GM12878 (cell line): ENCODE measurements at regions not wholly inside any gene's neighbourhood (a gene's known extent, or its start where the extent isn't known, plus 50 kb on each side); places are given as distances from the start of the nearest gene placed in this dataset.
"Not testable (repeated sequence)": the region's sequence is repeated elsewhere in the genome, so short reads cannot be mapped to it uniquely, and the experiment has no call there.

Source experiments
- ATAC-seq: fragments of 200-7000 bp; cut with Tn5 transposase; 3 replicates; pipeline ENCODE4 v1.9.1; 2020; ENCODE audit warnings: mild to moderate bottlenecking, moderate library complexity
- BruUV-seq: library from RNA; stranded (reverse); fragments of 400-500 nt; replicated peaks from 2 replicates; lab custom pipeline; 2021; lab: Mats Ljungman, UMichigan
- CTCF ChIA-PET: fragments of 300-600 bp; sonication (Branson Sonifier 250); formaldehyde crosslinking; extraction: SDS; loops from one replicate; lab custom pipeline; 2021; ENCODE audit warnings: inconsistent platforms; lab: Yijun Ruan, JAX
- POLR2A ChIA-PET: fragments of 350-600 bp; formaldehyde crosslinking; extraction: SDS; loops from one replicate; lab custom pipeline; 2021; ENCODE audit warnings: inconsistent platforms; lab: Charles Lee
- RAD21 ChIA-PET: fragments of 300-600 bp; sonication (Branson Sonifier 250); formaldehyde crosslinking; loops from one replicate; lab custom pipeline; 2023; ENCODE audit warnings: antibody characterized with exemption; ENCODE audit not compliant: unreplicated experiment; lab: Charles Lee
- SMC1A ChIA-PET: fragments of 300-600 bp; sonication (Branson Sonifier 250); formaldehyde crosslinking; loops from one replicate; lab custom pipeline; 2023; ENCODE audit not compliant: unreplicated experiment, uncharacterized antibody; lab: Charles Lee
- DNase-seq: peaks from one replicate; pipeline ENCODE4 v3.0.0-alpha.2; 2011; ENCODE audit warnings: low read depth, low spot score
- FAIRE-seq: peaks from 3 replicates; lab custom pipeline; 2011; peaks lifted over from hg19 to GRCh38; lab: Jason Lieb, UNC
- H2AFZ ChIP-seq: 2 replicates; pipeline ENCODE4 v1.6.0; 2011; ENCODE audit warnings: low read depth, low read length, control low read depth; ENCODE audit not compliant: control insufficient read depth
- H3K27ac ChIP-seq: 2 replicates; pipeline ENCODE4 v1.5.1; 2011; ENCODE audit warnings: control low read depth; ENCODE audit not compliant: control insufficient read depth, insufficient read depth
- H3K27me3 ChIP-seq, 2 experiments: replicated peaks in 1 of 2; 2 replicates each; pipeline versions ENCODE4 v1.6.0 to v1.6.1; 2011; ENCODE audit warnings: low read length in 1 of 2; ENCODE audit not compliant: control insufficient read depth in 2 of 2, insufficient read depth in 2 of 2
- H3K36me3 ChIP-seq, 2 experiments: 2 replicates each; pipeline ENCODE4 v1.5.1; 2011; ENCODE audit warnings: low read length in 1 of 2; ENCODE audit not compliant: control insufficient read depth in 2 of 2, insufficient read depth in 2 of 2
- H3K4me1 ChIP-seq: 2 replicates; pipeline ENCODE4 v1.6.1; 2011; ENCODE audit warnings: mild to moderate bottlenecking, low read length, moderate library complexity, mixed read lengths; ENCODE audit not compliant: control insufficient read depth, insufficient read depth
- H3K4me2 ChIP-seq: 2 replicates; pipeline ENCODE4 v1.6.0; 2011; ENCODE audit warnings: control low read depth; ENCODE audit not compliant: control insufficient read depth, insufficient read depth
- H3K4me3 ChIP-seq: fragments of 200-600 bp; sonication (generic); 2 replicates; pipeline ENCODE4 v1.5.1; 2016
- H3K79me2 ChIP-seq: 2 replicates; pipeline ENCODE4 v1.6.0; 2011; ENCODE audit warnings: low read length; ENCODE audit not compliant: control insufficient read depth, insufficient read depth
- H3K9ac ChIP-seq: 2 replicates; pipeline ENCODE4 v1.8.0; 2011; ENCODE audit warnings: low read length, control low read depth, mixed read lengths; ENCODE audit not compliant: control insufficient read depth, insufficient read depth
- H3K9me3 ChIP-seq: replicated peaks from 3 replicates; pipeline ENCODE4 v1.5.1; 2011; ENCODE audit warnings: mild to moderate bottlenecking, low read length; ENCODE audit not compliant: control insufficient read depth, insufficient read depth
- H4K20me1 ChIP-seq: 2 replicates; pipeline ENCODE4 v1.6.0; 2011; ENCODE audit not compliant: control insufficient read depth, insufficient read depth
- KLF5 ChIP-seq: fragments of 450-650 bp; IDR thresholded peaks from 2 replicates; pipeline ENCODE4 v1.6.1; 2014; ENCODE audit warnings: mild to moderate bottlenecking; ENCODE audit not compliant: partially characterized antibody
- MYC ChIP-seq: IDR thresholded peaks from 2 replicates; pipeline ENCODE4 v1.6.1; 2011; ENCODE audit warnings: mild to moderate bottlenecking, low read length, moderate library complexity, inconsistent platforms; ENCODE audit not compliant: insufficient read depth, insufficient replicate concordance, insufficient read length, severe bottlenecking
- NFYB ChIP-seq: IDR thresholded peaks from 2 replicates; pipeline ENCODE4 v1.6.1; 2011; ENCODE audit warnings: low read depth, mild to moderate bottlenecking, low read length, improper control_type of control experiment, moderate library complexity; ENCODE audit not compliant: insufficient read depth
- PAX8 ChIP-seq: fragments of 450-650 bp; IDR thresholded peaks from 2 replicates; pipeline ENCODE4 v1.6.1; 2017; ENCODE audit warnings: mild to moderate bottlenecking, moderate library complexity
- POLR2A ChIP-seq: IDR thresholded peaks from 2 replicates; pipeline ENCODE4 v1.6.1; 2011; ENCODE audit warnings: low read depth, mild to moderate bottlenecking, low read length
- RAD21 ChIP-seq: IDR thresholded peaks from 2 replicates; pipeline ENCODE4 v1.6.1; 2011; ENCODE audit warnings: mild to moderate bottlenecking, low read depth, low read length, moderate library complexity; ENCODE audit not compliant: insufficient read depth
- RBBP5 ChIP-seq: fragments of 200-600 bp; sonication (generic); conservative IDR thresholded peaks from 2 replicates; pipeline ENCODE4 v1.6.1; 2016
- STAT3 ChIP-seq: IDR thresholded peaks from 2 replicates; pipeline ENCODE4 v1.6.1; 2011; ENCODE audit warnings: low read depth, low read length, improper control_type of control experiment
- ZNF207 ChIP-seq: fragments of 450-650 bp; IDR thresholded peaks from 2 replicates; pipeline ENCODE4 v1.6.1; 2014; ENCODE audit warnings: antibody characterized with exemption, mild to moderate bottlenecking, borderline replicate concordance
- ZZZ3 ChIP-seq: IDR thresholded peaks from 2 replicates; pipeline ENCODE4 v1.6.1; 2011; ENCODE audit warnings: low read depth; ENCODE audit not compliant: control insufficient read depth, insufficient read length
- WGBS: methylation state at CpG from one replicate; pipeline ENCODE4 v1.1.6; 2016; ENCODE audit warnings: low lambda C conversion rate; ENCODE audit not compliant: insufficient replicate concordance, insufficient coverage; ENCODE audit errors: missing lambda C conversion rate; 5-methylcytosine and 5-hydroxymethylcytosine counted together
- in situ Hi-C: fragments of 300-500 bp; cut with MboI; formaldehyde crosslinking; loops from 9 replicates; pipeline ENCODE4 v1.14.3; 2018; ENCODE audit warnings: mixed read lengths
- intact Hi-C: fragments of 100-400 bp; cut with micrococcal nuclease; formaldehyde crosslinking; loops from one replicate; pipeline ENCODE4 v1.14.2; 2022; ENCODE audit not compliant: unreplicated experiment
- TF ChIP-seq, protein P1 (sequence below): IDR thresholded peaks from 2 replicates; pipeline ENCODE4 v1.6.1; 2011; ENCODE audit warnings: mild to moderate bottlenecking, low read depth, low read length, moderate library complexity; ENCODE audit not compliant: insufficient replicate concordance
- TF ChIP-seq, protein P2 (sequence below): fragments of 450-650 bp; IDR thresholded peaks from 2 replicates; pipeline ENCODE4 v1.6.1; 2017; ENCODE audit warnings: mild to moderate bottlenecking, moderate library complexity

DNA sequence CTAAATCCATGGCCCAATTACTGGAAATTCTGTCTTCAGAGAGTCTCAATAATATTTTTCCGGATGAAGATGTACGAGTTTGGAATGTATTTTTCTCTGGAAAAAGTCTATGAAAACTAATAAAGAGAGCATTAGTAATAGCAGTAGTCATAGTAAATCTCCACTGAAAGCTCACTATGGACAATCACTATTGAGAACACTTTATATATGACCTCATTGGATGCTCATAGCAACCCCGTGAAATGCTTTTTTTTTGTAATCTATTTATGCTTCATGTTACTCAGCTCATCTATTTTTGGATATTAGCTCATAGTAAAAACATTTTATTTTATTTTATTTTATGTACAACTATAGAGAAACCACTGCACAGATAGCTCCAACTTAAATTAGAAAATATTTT, 94.3 kb upstream of the MYO3A start (continued):
- TF ChIP-seq, protein P1, sequence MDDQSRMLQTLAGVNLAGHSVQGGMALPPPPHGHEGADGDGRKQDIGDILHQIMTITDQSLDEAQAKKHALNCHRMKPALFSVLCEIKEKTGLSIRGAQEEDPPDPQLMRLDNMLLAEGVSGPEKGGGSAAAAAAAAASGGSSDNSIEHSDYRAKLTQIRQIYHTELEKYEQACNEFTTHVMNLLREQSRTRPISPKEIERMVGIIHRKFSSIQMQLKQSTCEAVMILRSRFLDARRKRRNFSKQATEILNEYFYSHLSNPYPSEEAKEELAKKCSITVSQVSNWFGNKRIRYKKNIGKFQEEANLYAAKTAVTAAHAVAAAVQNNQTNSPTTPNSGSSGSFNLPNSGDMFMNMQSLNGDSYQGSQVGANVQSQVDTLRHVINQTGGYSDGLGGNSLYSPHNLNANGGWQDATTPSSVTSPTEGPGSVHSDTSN: no peak
- TF ChIP-seq KLF5: no peak

DNA sequence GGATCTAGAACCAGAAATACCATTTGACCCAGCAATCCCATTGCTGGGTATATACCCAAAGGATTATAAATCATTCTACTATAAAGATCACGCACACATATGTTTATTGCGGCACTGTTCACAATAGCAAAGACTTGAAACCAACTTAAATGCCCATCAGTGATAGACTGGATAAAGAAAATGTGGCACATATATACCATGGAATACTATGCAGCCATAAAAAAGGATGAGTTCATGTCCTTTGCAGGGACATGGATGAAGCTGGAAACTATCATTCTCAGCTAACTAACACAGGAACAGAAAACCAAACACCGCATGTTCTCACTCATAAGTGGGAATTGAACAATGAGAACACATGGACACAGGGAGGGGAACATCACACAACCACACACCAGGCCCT, 93.2 kb upstream of the MYO3A start:
- H3K79me2 ChIP-seq, RAD21 ChIA-PET, H3K27me3 ChIP-seq, intact Hi-C loops, FAIRE-seq, H3K4me1 ChIP-seq, in situ Hi-C loops, H3K27ac ChIP-seq, H3K4me3 ChIP-seq, H3K36me3 ChIP-seq, DNase-seq, POLR2A ChIA-PET, H3K4me2 ChIP-seq, SMC1A ChIA-PET, H3K9ac ChIP-seq, H4K20me1 ChIP-seq, H3K9me3 ChIP-seq, H2AFZ ChIP-seq, BruUV-seq, ATAC-seq: not testable (repeated sequence)
- 48% methylated on average over 3 of the region's 3 CpGs for WGBS
- CTCF ChIA-PET: interaction anchor here (1.3 kb wide), 1 partner anchor 20 kb away, joined by 3 read pairs; no protein-coding TSS in a partner anchor

DNA sequence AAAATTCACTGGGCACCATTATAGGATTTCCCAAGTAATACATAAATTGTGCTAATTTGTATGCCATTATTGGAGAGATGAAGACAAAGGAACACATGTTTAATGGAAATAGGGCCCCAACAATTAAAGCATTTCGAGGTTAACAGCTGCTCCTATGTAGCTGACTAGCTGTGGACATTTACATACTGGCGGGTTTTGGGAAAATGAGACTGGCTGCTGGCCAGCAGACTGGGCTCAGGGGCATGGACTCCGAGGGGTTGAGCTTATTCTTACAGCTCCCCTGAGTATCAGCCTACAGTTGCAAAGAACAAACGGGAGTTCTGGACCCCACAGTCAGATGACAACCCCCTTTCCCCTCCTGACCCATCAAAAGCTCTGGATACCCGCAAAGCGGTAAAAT, 91.9 kb upstream of the MYO3A start:
- ATAC-seq (no peak), DNase-seq (no peak), FAIRE-seq (no peak)
- ChIA-PET CTCF (interaction anchor here (1.3 kb wide), 1 partner anchor 22 kb away, joined by 3 read pairs; no protein-coding TSS in a partner anchor), POLR2A (no interaction called here), RAD21 (no interaction called here), SMC1A (interaction anchor here (0.6 kb wide), 1 partner anchor 21 kb away, joined by 3 read pairs; no protein-coding TSS in a partner anchor)
- in situ Hi-C loops: no loop called here
- H3K36me3 ChIP-seq: no peaks in the 10 kb centered on the region
- H3K9ac ChIP-seq: no peak overlapping the region
- no peaks in the 10 kb centered on the region for H3K27me3 ChIP-seq
- no TSS peak for BruUV-seq
- H3K9me3 ChIP-seq: no peaks in the 10 kb centered on the region
- no peak overlapping the region for H2AFZ ChIP-seq
- 43% methylated on average over 6 of the region's 6 CpGs for WGBS
- H3K27ac ChIP-seq: no peak overlapping the region
- H4K20me1 ChIP-seq: no peaks in the 10 kb centered on the region
- intact Hi-C loops: no loop called here
- H3K4me2 ChIP-seq: no peak overlapping the region
- no peaks in the 10 kb centered on the region for H3K4me1 ChIP-seq
- no peaks in the 10 kb centered on the region for H3K79me2 ChIP-seq
- H3K4me3 ChIP-seq: no peak overlapping the region
- TF ChIP-seq PAX8: no peak
- no peak for TF ChIP-seq RBBP5
- TF ChIP-seq RAD21: no peak
- TF ChIP-seq STAT3: no peak
- TF ChIP-seq MYC: no peak
- no peak for TF ChIP-seq NFYB
- TF ChIP-seq, protein P2, sequence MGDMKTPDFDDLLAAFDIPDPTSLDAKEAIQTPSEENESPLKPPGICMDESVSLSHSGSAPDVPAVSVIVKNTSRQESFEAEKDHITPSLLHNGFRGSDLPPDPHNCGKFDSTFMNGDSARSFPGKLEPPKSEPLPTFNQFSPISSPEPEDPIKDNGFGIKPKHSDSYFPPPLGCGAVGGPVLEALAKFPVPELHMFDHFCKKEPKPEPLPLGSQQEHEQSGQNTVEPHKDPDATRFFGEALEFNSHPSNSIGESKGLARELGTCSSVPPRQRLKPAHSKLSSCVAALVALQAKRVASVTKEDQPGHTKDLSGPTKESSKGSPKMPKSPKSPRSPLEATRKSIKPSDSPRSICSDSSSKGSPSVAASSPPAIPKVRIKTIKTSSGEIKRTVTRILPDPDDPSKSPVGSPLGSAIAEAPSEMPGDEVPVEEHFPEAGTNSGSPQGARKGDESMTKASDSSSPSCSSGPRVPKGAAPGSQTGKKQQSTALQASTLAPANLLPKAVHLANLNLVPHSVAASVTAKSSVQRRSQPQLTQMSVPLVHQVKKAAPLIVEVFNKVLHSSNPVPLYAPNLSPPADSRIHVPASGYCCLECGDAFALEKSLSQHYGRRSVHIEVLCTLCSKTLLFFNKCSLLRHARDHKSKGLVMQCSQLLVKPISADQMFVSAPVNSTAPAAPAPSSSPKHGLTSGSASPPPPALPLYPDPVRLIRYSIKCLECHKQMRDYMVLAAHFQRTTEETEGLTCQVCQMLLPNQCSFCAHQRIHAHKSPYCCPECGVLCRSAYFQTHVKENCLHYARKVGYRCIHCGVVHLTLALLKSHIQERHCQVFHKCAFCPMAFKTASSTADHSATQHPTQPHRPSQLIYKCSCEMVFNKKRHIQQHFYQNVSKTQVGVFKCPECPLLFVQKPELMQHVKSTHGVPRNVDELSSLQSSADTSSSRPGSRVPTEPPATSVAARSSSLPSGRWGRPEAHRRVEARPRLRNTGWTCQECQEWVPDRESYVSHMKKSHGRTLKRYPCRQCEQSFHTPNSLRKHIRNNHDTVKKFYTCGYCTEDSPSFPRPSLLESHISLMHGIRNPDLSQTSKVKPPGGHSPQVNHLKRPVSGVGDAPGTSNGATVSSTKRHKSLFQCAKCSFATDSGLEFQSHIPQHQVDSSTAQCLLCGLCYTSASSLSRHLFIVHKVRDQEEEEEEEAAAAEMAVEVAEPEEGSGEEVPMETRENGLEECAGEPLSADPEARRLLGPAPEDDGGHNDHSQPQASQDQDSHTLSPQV: no peak
- no peak for TF ChIP-seq ZZZ3
- TF ChIP-seq ZNF207: no peak
- no peak for TF ChIP-seq POLR2A
